IPS DF 19.7 (cell line): ENCODE measurements at regions not wholly inside any gene's neighbourhood (a gene's known extent, or its start where the extent isn't known, plus 50 kb on each side); places are given as distances from the start of the nearest gene placed in this dataset.
"Not testable (repeated sequence)": the region's sequence is repeated elsewhere in the genome, so short reads cannot be mapped to it uniquely, and the experiment has no call there.

Experiments used
- DNase-seq: peaks from one replicate; pipeline ENCODE4 v3.0.0-alpha.2; 2013; ENCODE audit warnings: low read depth, low spot score

DNA sequence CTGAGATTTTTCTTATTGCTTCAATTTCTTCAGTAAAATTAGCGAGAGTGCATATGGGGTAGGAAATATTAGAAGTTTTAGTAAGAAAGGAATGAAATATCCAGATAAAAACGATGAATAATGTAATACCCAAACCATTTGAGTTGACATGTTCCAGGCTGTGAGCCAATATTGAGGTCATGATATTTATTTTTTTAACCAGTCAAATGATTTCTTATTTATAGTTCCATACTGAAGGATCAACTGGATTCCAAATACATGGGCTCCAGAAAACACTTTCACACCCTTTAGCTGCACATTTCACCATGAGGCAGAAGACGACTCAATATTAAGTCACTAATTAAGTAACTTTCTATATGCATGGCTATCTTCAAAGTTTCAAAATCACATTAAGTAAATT is 312.5 kb downstream of the PPP1R3A start:
- DNase-seq, result no peak

DNA sequence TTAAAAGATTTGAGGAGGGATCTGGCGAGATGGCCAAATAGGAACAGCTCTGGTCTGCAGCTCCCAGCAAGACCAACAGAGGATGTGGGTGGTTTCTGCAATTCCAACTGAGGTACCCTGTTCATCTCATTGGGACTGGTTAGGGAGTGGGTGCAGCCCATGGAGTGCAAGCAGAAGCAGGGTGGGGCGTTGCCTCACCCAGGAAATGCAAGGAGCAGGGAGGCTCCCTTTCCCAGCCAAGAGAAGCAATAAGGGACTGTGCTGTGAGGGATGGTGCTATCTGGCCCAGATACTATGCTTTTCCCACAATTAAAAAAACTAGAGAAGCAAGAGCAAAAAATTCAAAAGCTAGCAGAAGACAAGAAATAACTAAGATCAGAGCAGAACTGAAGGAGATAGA is 318.4 kb downstream of the PPP1R3A start:
- DNase-seq, result not testable (repeated sequence)

DNA sequence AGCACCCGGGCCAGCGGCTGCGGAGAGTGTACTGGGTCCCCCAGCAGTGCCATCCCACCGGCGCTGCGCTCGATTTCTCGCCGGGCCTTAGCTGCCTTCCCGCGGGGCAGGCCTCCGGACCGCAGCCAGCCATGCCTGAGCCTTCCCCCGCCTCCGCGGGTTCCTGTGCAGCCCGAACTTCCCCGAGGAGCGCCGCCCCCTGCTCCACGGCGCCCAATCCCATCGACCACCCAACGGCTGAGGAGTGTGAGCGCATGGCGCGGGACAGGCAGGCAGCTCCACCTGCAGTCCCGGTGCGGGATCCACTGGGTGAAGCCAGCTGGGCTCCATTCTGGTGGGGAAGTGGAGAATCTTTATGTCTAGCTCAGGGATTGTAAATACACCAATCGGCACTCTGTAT is 325.4 kb downstream of the PPP1R3A start:
- not testable (repeated sequence) for DNase-seq

DNA sequence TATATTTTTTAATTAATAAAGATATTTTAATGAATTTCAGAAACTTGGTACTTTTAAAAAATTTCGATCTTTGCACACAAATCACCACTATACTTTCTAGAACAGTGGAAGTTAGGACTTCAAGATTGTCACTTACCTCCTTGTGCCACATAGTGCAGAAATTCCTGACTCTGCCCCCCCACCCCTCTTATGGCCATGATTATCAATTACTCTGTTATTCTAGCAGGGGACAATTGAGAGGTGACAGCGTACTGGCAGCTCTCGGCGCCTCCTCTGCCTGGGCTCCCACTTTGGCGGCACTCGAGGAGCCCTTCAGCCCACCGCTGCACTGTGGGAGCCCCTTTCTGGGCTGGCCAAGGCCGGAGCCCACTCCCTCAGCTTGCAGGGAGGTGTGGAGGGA is 325.9 kb downstream of the PPP1R3A start:
- not testable (repeated sequence) for DNase-seq

DNA sequence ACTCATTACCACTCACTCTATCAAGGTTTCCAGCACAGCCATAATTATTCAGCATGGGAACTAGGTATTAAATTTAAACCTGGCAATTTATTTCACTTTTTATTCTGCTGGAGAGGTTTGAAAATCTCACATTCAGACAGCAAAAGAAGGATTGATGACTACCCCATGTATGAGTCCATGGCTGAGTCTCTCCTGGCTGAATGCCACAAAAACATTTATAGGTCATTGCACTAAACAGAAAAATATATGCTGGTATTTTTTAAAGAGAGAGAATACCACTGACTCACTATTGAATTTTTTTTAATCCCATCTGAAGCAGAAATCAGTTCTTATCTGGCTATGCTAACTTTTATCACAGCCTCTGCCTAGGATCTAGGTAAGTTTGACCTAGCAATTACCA is 336.3 kb downstream of the PPP1R3A start:
- DNase-seq, result no peak

GRCh38 chr7:113563257-113563656 is 355.6 kb downstream of the PPP1R3A start:
- DNase-seq, result not testable (repeated sequence)

GRCh38 chr7:113562801-113563200 is 356.0 kb downstream of the PPP1R3A start:
- DNase-seq, result no peak

DNA sequence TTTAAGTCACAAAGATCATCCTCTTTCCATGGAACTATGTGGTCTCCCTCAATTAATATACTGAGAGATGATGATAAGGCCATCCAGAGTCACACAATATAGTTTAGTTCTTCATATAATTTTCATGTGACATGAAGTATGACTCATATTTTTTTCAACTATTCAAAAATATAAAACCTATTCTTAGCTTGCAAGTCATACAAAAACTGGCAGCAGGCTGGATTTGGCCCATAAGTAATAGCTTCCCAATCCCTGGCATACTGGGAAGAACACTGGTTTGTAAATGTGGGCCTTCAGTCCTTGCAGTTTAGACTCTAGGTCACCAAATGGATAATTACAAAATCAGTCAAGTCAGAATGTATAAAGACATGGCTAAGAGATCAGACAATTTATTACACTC is 356.6 kb downstream of the PPP1R3A start:
- DNase-seq, result no peak

- no peak for DNase-seq
Observed at GRCh38 chr7:113561446-113561845, 357.4 kb downstream of the PPP1R3A start.

- DNase-seq, result no peak
Observed at GRCh38 chr7:113550966-113551365, 367.8 kb downstream of the PPP1R3A start.

DNA sequence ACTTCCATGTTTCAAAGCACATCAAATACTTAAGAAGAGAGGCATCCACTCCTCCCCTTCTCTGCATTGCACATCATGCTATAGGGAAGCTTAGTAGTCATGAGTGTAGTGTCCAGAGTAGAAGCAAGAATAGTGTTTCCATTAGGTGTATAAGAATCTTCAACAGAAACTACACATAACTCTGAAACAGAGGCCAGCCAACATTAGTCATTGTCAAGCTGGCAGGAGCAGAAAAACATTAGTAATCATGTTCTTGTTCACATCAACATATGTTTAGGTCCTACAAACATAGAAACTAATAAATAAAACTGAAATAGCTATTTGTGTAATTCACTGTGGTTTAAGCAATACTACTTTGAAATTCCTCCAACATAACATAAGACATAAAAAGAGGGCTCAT is 370.2 kb downstream of the PPP1R3A start:
- DNase-seq, result no peak

DNA sequence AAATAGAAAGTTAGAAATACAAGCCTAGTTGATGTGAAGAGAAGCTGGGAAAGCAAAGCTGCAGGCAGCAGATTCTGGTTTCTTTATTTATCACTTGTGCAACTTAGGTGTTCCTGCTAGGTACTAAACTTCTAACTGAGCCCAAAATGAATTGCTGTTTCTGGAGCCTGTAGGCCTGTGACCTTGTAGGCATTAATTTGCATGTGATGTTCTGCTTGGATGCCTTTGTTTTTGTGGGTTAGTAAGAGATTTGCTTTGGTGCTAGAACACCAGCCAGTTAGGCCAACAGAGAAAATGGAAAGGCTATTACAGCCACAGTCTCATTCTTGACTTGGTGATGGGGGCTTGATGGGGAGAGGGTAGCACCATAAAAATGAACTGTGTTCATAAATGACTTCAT is 370.7 kb downstream of the PPP1R3A start:
- no peak for DNase-seq

- no peak for DNase-seq
Observed at GRCh38 chr7:113521468-113521867, 397.3 kb downstream of the PPP1R3A start.

DNA sequence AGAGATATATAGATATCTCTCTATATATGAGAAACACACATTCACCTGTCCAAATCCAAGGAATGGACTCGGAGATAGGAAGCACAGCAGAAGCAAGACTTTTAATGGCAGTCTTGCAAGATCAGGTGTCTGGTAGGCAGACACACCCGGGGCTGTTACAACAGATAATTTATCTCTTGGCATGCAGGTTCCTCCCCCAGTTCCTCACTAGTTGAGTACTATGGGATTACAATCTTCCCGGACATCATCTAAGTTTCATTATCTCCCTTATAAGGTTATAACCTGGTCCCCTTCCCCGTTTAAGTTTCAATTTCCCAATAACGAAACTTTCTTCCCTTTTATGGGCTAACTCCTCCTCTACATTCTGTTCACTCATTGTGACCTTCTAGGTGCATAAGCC is 399.3 kb downstream of the PPP1R3A start:
- no peak for DNase-seq

- DNase-seq, result no peak
Observed at GRCh38 chr7:113504691-113505090, 386.3 kb upstream of the SMIM30 start.

DNA sequence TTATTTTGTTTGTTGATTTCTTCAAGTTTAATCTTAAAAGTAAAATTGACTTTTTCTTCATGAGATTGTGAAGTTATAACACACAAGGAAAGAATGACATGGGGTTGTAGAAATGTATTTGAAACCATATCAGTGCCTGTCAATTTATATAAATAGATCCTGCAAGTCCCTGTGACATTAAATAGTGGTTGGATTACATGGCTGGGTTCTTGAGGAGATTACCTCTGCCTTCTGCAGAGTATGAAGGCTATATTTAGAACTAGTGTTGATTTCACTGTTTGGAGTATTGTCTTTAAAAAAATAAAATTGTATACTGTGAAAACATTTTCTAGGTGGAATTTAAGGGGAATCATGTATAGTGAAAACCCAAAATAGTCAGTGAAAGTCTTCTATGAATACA is 385.8 kb upstream of the SMIM30 start:
- no peak for DNase-seq

DNA sequence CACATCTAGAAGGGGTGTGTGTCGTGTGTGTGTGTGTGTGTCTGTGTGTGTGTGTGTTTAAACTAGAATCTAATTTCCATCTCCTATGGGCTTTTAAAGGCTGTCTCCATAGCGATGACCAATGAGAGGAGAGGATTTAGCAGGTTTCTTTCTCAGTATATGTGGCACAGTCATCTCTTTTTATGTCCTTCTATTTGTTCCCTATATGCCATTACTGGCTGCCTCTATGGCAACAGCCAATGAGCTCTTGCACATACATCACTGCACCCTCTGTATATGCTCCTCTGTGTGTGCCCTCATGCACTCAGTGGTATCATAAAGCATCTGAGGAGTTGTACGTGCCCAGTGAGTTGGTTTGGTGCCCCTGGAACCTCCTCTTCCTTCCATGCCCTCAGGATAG is 378.2 kb upstream of the SMIM30 start:
- DNase-seq, result not testable (repeated sequence)

DNA sequence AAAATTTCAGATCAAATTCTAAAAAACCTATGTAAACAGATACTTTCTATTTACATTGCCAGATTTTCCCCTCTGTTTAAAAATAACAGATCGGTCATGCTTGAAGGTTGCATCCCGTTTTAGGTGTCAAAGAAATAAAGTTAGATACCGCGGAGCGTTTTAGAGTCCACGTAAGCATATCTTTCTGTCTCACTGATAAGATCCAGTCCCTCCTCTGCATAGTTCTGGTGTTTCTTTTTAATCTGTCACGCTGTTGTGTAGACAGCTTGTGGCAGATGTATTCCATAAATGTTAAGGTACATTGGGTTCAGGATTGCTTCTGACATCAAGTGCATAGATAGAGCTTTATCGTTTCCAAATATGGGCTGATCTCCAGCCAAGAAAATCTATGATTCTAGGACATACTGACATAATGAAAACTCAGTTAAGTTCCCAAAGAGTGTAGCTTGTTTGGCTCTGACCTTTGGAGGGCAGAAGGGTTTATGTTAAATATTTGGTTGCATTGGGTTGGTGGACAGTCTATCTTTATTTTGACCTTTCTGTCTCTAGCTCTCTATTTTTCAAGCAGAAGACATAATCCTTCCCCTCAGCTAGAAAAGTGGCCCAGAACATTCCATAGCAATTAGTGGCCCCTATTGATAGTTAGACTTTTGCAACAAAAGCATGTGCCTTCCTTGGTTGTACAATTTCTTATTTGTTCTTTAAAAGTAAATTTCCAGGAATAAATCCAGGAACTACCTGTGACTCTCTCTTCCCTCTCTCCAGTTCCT is 376.6 kb upstream of the SMIM30 start:
- not testable (repeated sequence) for DNase-seq

DNA sequence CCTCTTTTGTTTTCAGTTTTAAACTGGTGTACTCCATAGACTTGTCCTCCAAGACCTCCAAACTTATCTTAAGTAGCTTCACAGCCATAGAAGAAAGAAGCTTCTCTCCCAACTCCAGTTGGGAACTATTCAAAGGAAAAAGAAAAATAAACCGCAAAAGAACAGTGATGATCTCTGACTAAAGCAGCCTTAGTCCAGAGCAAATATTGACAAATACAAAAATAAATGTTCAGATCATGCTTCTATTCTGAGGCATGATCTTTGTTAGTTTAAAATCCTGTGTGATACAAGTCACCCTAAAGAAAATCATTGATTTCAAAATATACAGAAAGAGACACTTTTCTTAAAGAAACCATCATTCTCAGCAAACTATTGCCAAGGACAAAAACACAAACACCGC is 373.0 kb upstream of the SMIM30 start:
- DNase-seq, result no peak

- DNase-seq, result no peak
Observed at GRCh38 chr7:113487925-113488731, 369.8 kb upstream of the SMIM30 start.

GRCh38 chr7:113486548-113486947 is 368.2 kb upstream of the SMIM30 start:
- DNase-seq, result no peak

GRCh38 chr7:113483657-113484056 is 365.3 kb upstream of the SMIM30 start:
- no peak for DNase-seq

- DNase-seq, result no peak
Observed at GRCh38 chr7:113480537-113480936, 362.2 kb upstream of the SMIM30 start.
